ENCODE measurements at regions not wholly inside any gene's neighbourhood (a gene's known extent, or its start where the extent isn't known, plus 50 kb on each side); places are given as distances from the start of the nearest gene placed in this dataset.

- TF ChIP-seq CREB1 (IDR thresholded peaks at IDR 0.05; ENCODE audit: low read depth) (no peak), CEBPB (IDR thresholded peaks at IDR 0.05) (no peak), YY1 (IDR thresholded peaks at IDR 0.05; ENCODE audit: low read depth) (no peak), NFIC (IDR thresholded peaks at IDR 0.05) (no peak)
Measured at GRCh38 chr4:115213716-115214115, 100.3 kb upstream of the NDST4 start.

- TF ChIP-seq REST (IDR thresholded peaks at IDR 0.05; ENCODE audit: low read depth) (no peak), TEAD4 (IDR thresholded peaks at IDR 0.05) (no peak), RAD21 (IDR thresholded peaks at IDR 0.05; ENCODE audit: low read depth) (no peak), CEBPB (IDR thresholded peaks at IDR 0.05) (no peak), NFIC (IDR thresholded peaks at IDR 0.05) (no peak), EP300 (IDR thresholded peaks at IDR 0.05; ENCODE audit: borderline replicate concordance) (no peak), ZBTB7A (IDR thresholded peaks at IDR 0.05; ENCODE audit: low read depth) (no peak), MAX (IDR thresholded peaks at IDR 0.05) (no peak), EGR1 (IDR thresholded peaks at IDR 0.05) (no peak), FOXM1 (IDR thresholded peaks at IDR 0.05; ENCODE audit: borderline replicate concordance, low read depth) (no peak), YY1 (IDR thresholded peaks at IDR 0.05; ENCODE audit: low read depth) (no peak), USF1 (IDR thresholded peaks at IDR 0.05) (no peak), TAF1 (IDR thresholded peaks at IDR 0.05; ENCODE audit: low read depth) (no peak), CREB1 (IDR thresholded peaks at IDR 0.05; ENCODE audit: low read depth) (no peak), TCF12 (IDR thresholded peaks at IDR 0.05; ENCODE audit: low read depth) (no peak)
Measured at GRCh38 chr4:115201042-115201330, 87.6 kb upstream of the NDST4 start.

GRCh38 chr4:115190529-115190928 lies 77.1 kb upstream of the NDST4 start:
- no peak for TF ChIP-seq REST (IDR thresholded peaks at IDR 0.05; ENCODE audit: low read depth)

GRCh38 chr4:115187136-115187535 lies 73.7 kb upstream of the NDST4 start:
- TF ChIP-seq FOXM1 (IDR thresholded peaks at IDR 0.05; ENCODE audit: borderline replicate concordance, low read depth) (no peak), USF1 (IDR thresholded peaks at IDR 0.05) (no peak), EGR1 (IDR thresholded peaks at IDR 0.05) (no peak), EP300 (IDR thresholded peaks at IDR 0.05; ENCODE audit: borderline replicate concordance) (no peak), TEAD4 (IDR thresholded peaks at IDR 0.05) (no peak), REST (IDR thresholded peaks at IDR 0.05; ENCODE audit: low read depth) (no peak), YY1 (IDR thresholded peaks at IDR 0.05; ENCODE audit: low read depth) (no peak), TAF1 (IDR thresholded peaks at IDR 0.05; ENCODE audit: low read depth) (no peak)

- TF ChIP-seq EP300 (IDR thresholded peaks at IDR 0.05; ENCODE audit: borderline replicate concordance) = no peak
- TF ChIP-seq CEBPB (IDR thresholded peaks at IDR 0.05) = no peak
- TF ChIP-seq TCF12 (IDR thresholded peaks at IDR 0.05; ENCODE audit: low read depth) = no peak
- no peak for TF ChIP-seq USF1 (IDR thresholded peaks at IDR 0.05)
- TF ChIP-seq RAD21 (IDR thresholded peaks at IDR 0.05; ENCODE audit: low read depth) = no peak
Measured at GRCh38 chr4:115171220-115171619, 57.8 kb upstream of the NDST4 start.

- TF ChIP-seq ZBTB7A (IDR thresholded peaks at IDR 0.05; ENCODE audit: low read depth) (no peak), RAD21 (IDR thresholded peaks at IDR 0.05; ENCODE audit: low read depth) (no peak), EP300 (IDR thresholded peaks at IDR 0.05; ENCODE audit: borderline replicate concordance) (no peak), MAX (IDR thresholded peaks at IDR 0.05) (no peak), USF1 (IDR thresholded peaks at IDR 0.05) (no peak), TCF12 (IDR thresholded peaks at IDR 0.05; ENCODE audit: low read depth) (no peak), EGR1 (IDR thresholded peaks at IDR 0.05) (no peak), YY1 (IDR thresholded peaks at IDR 0.05; ENCODE audit: low read depth) (no peak), CEBPB (IDR thresholded peaks at IDR 0.05) (no peak), TAF1 (IDR thresholded peaks at IDR 0.05; ENCODE audit: low read depth) (no peak), REST (IDR thresholded peaks at IDR 0.05; ENCODE audit: low read depth) (no peak), FOXM1 (IDR thresholded peaks at IDR 0.05; ENCODE audit: borderline replicate concordance, low read depth) (no peak), CREB1 (IDR thresholded peaks at IDR 0.05; ENCODE audit: low read depth) (no peak), TEAD4 (IDR thresholded peaks at IDR 0.05) (no peak), NFIC (IDR thresholded peaks at IDR 0.05) (no peak)
Measured at GRCh38 chr4:115165503-115165902, 52.1 kb upstream of the NDST4 start.
